ELR (cell line): ENCODE measurements at regions not wholly inside any gene's neighbourhood (a gene's known extent, or its start where the extent isn't known, plus 50 kb on each side); places are given as distances from the start of the nearest gene placed in this dataset.
"Not testable (repeated sequence)": the region's sequence is repeated elsewhere in the genome, so short reads cannot be mapped to it uniquely, and the experiment has no call there.

Experiments used
- DNase-seq: peaks from one replicate; pipeline ENCODE4 v3.0.0-alpha.2; 2015; ENCODE audit warnings: low read depth

- not testable (repeated sequence) for DNase-seq
Observed at GRCh38 chr21:6556516-6556915, 3964.9 kb upstream of the TPTE start.

- DNase-seq = not testable (repeated sequence)
Observed at GRCh38 chr21:6557415-6557814, 3964.0 kb upstream of the TPTE start.

GRCh38 chr21:6561168-6561567 lies 3960.2 kb upstream of the TPTE start:
- DNase-seq = not testable (repeated sequence)

GRCh38 chr21:6561578-6561977 lies 3959.8 kb upstream of the TPTE start:
- not testable (repeated sequence) for DNase-seq

GRCh38 chr21:6564543-6565166 lies 3956.7 kb upstream of the TPTE start:
- DNase-seq = not testable (repeated sequence)

- DNase-seq = peak; percentile 45
Observed at GRCh38 chr21:6565190-6566094, 3955.9 kb upstream of the TPTE start.

GRCh38 chr21:6567542-6567941 lies 3953.8 kb upstream of the TPTE start:
- not testable (repeated sequence) for DNase-seq

- DNase-seq = not testable (repeated sequence)
Observed at GRCh38 chr21:6569152-6569551, 3952.2 kb upstream of the TPTE start.

- not testable (repeated sequence) for DNase-seq
Observed at GRCh38 chr21:6569587-6570392, 3951.6 kb upstream of the TPTE start.

- not testable (repeated sequence) for DNase-seq
Observed at GRCh38 chr21:6570700-6571368, 3950.5 kb upstream of the TPTE start.

- not testable (repeated sequence) for DNase-seq
Observed at GRCh38 chr21:6573576-6573975, 3947.8 kb upstream of the TPTE start.

- not testable (repeated sequence) for DNase-seq
Observed at GRCh38 chr21:6579801-6580200, 3941.6 kb upstream of the TPTE start.
